Activated naive CD8-positive, alpha-beta T cell treated with anti-CD3 and anti-CD28 coated beads, Interleukin-2, amount 10 ng/mL, durations not matched to agents 7 days and 5 days (primary cell): ENCODE measurements at regions not wholly inside any gene's neighbourhood (a gene's known extent, or its start where the extent isn't known, plus 50 kb on each side); places are given as distances from the start of the nearest gene placed in this dataset.
"Not testable (repeated sequence)": the region's sequence is repeated elsewhere in the genome, so short reads cannot be mapped to it uniquely, and the experiment has no call there.

Experiments
- ATAC-seq: fragments of 150-1000 bp; cut with Tn5 transposase; one replicate; pipeline ENCODE4 v1.10.0; 2021; ENCODE audit warnings: low read depth, moderate library complexity
- POLR2A ChIA-PET: fragments of 350-600 bp; sonication (Branson Sonifier 250); formaldehyde crosslinking; loops from one replicate; lab custom pipeline; 2021; ENCODE audit warnings: antibody characterized with exemption; lab: Charles Lee
- DNase-seq: peaks from one replicate; pipeline ENCODE4 v3.0.0; 2021
- H3K27ac Mint-ChIP-seq: one replicate; pipeline ENCODE4 v1.8.0; 2022; ENCODE audit warnings: mild to moderate bottlenecking, mixed read lengths
- H3K27me3 Mint-ChIP-seq: one replicate; pipeline ENCODE4 v1.8.0; 2022; ENCODE audit warnings: mild to moderate bottlenecking, moderate library complexity, mixed read lengths
- H3K36me3 Mint-ChIP-seq: one replicate; pipeline ENCODE4 v1.8.0; 2021; ENCODE audit warnings: mild to moderate bottlenecking, mixed read lengths
- H3K4me1 Mint-ChIP-seq: one replicate; pipeline ENCODE4 v1.8.0; 2021; ENCODE audit warnings: mixed read lengths
- H3K4me3 Mint-ChIP-seq: one replicate; pipeline ENCODE4 v1.8.0; 2022; ENCODE audit warnings: mild to moderate bottlenecking, moderate library complexity, mixed read lengths
- H3K9me3 Mint-ChIP-seq: one replicate; pipeline ENCODE4 v1.8.0; 2021; ENCODE audit warnings: mixed read lengths

- no peaks in the 10 kb centered on the region for H3K4me1 Mint-ChIP-seq
- POLR2A ChIA-PET: no interaction called here
- ATAC-seq: no peak
- H3K27me3 Mint-ChIP-seq: peaks cover 3% of the 10 kb centered on the region
- DNase-seq: no peak
- no peak overlapping the region for H3K4me3 Mint-ChIP-seq
- no peak overlapping the region for H3K27ac Mint-ChIP-seq
- H3K36me3 Mint-ChIP-seq: no peaks in the 10 kb centered on the region
- no peaks in the 10 kb centered on the region for H3K9me3 Mint-ChIP-seq
These were observed 344.3 kb upstream of the CLINT1 start for GRCh38 chr5:158203261-158203660.

GRCh38 chr5:158202801-158203200 lies 343.9 kb upstream of the CLINT1 start:
- ATAC-seq: no peak
- no peaks in the 10 kb centered on the region for H3K36me3 Mint-ChIP-seq
- H3K27ac Mint-ChIP-seq: no peak overlapping the region
- POLR2A ChIA-PET: no interaction called here
- H3K4me3 Mint-ChIP-seq: no peak overlapping the region
- H3K9me3 Mint-ChIP-seq: no peaks in the 10 kb centered on the region
- no peak for DNase-seq
- H3K27me3 Mint-ChIP-seq: peaks cover 6% of the 10 kb centered on the region
- no peaks in the 10 kb centered on the region for H3K4me1 Mint-ChIP-seq

- Mint-ChIP-seq H3K9me3 (no peaks in the 10 kb centered on the region), H3K36me3 (no peaks in the 10 kb centered on the region), H3K27ac (no peak overlapping the region), H3K4me3 (no peak overlapping the region), H3K27me3 (peaks cover 10% of the 10 kb centered on the region), H3K4me1 (no peaks in the 10 kb centered on the region)
- POLR2A ChIA-PET: no interaction called here
- ATAC-seq: no peak
- DNase-seq: no peak
These were observed 341.7 kb upstream of the CLINT1 start for GRCh38 chr5:158200619-158201018.

- H3K27ac Mint-ChIP-seq: no peak overlapping the region
- no peaks in the 10 kb centered on the region for H3K4me1 Mint-ChIP-seq
These were observed 339.7 kb upstream of the CLINT1 start for GRCh38 chr5:158198636-158199035.

GRCh38 chr5:158195416-158196210 lies 336.7 kb upstream of the CLINT1 start:
- ATAC-seq (no peak), DNase-seq (no peak)
- POLR2A ChIA-PET: no interaction called here
- H3K9me3 Mint-ChIP-seq: peaks cover 2% of the 10 kb centered on the region
- no peak overlapping the region for H3K4me3 Mint-ChIP-seq
- H3K4me1 Mint-ChIP-seq: no peaks in the 10 kb centered on the region
- H3K27me3 Mint-ChIP-seq: peaks cover 8% of the 10 kb centered on the region
- H3K27ac Mint-ChIP-seq: no peak overlapping the region
- H3K36me3 Mint-ChIP-seq: no peaks in the 10 kb centered on the region

More at GRCh38 chr5:158198636-158199035, 339.7 kb upstream of the CLINT1 start:
- no peaks in the 10 kb centered on the region for H3K36me3 Mint-ChIP-seq
- POLR2A ChIA-PET: no interaction called here
- no peaks in the 10 kb centered on the region for H3K9me3 Mint-ChIP-seq
- DNase-seq (no peak), ATAC-seq (no peak)
- H3K4me3 Mint-ChIP-seq: no peak overlapping the region
- peaks cover 10% of the 10 kb centered on the region for H3K27me3 Mint-ChIP-seq

- DNase-seq (no peak), ATAC-seq (no peak)
- Mint-ChIP-seq H3K36me3 (no peaks in the 10 kb centered on the region), H3K27ac (no peak overlapping the region), H3K4me1 (no peaks in the 10 kb centered on the region), H3K27me3 (peaks cover 7% of the 10 kb centered on the region), H3K9me3 (peaks cover 2% of the 10 kb centered on the region), H3K4me3 (no peak overlapping the region)
- POLR2A ChIA-PET: no interaction called here
These were observed 335.6 kb upstream of the CLINT1 start for GRCh38 chr5:158194561-158194976.

- H3K9me3 Mint-ChIP-seq, POLR2A ChIA-PET, H3K36me3 Mint-ChIP-seq, H3K27me3 Mint-ChIP-seq, H3K4me3 Mint-ChIP-seq, H3K27ac Mint-ChIP-seq, H3K4me1 Mint-ChIP-seq, ATAC-seq, DNase-seq: not testable (repeated sequence)
These were observed 334.4 kb upstream of the CLINT1 start for GRCh38 chr5:158193395-158193794.

GRCh38 chr5:158180407-158180806 lies 321.5 kb upstream of the CLINT1 start:
- Mint-ChIP-seq H3K4me3 (no peak overlapping the region), H3K4me1 (no peaks in the 10 kb centered on the region), H3K36me3 (no peaks in the 10 kb centered on the region), H3K27ac (no peak overlapping the region), H3K27me3 (no peaks in the 10 kb centered on the region), H3K9me3 (no peaks in the 10 kb centered on the region)
- ATAC-seq: no peak
- POLR2A ChIA-PET: no interaction called here
- no peak for DNase-seq

- H3K27ac Mint-ChIP-seq: no peak overlapping the region
- ATAC-seq (no peak), DNase-seq (no peak)
- POLR2A ChIA-PET: no interaction called here
- H3K4me3 Mint-ChIP-seq: no peak overlapping the region
- peaks cover under 1% of the 10 kb centered on the region for H3K27me3 Mint-ChIP-seq
- H3K36me3 Mint-ChIP-seq: no peaks in the 10 kb centered on the region
- no peaks in the 10 kb centered on the region for H3K4me1 Mint-ChIP-seq
- H3K9me3 Mint-ChIP-seq: no peaks in the 10 kb centered on the region
These were observed 320.3 kb upstream of the CLINT1 start for GRCh38 chr5:158179271-158179670.

- no peak for ATAC-seq
- POLR2A ChIA-PET: no interaction called here
- Mint-ChIP-seq H3K27me3 (peaks cover 3% of the 10 kb centered on the region), H3K9me3 (no peaks in the 10 kb centered on the region), H3K4me3 (no peak overlapping the region), H3K4me1 (no peaks in the 10 kb centered on the region), H3K36me3 (no peaks in the 10 kb centered on the region), H3K27ac (no peak overlapping the region)
- DNase-seq: no peak
These were observed 319.6 kb upstream of the CLINT1 start for GRCh38 chr5:158178535-158178934.

- DNase-seq (no peak), ATAC-seq (no peak)
- Mint-ChIP-seq H3K9me3 (no peaks in the 10 kb centered on the region), H3K36me3 (no peaks in the 10 kb centered on the region), H3K4me1 (no peaks in the 10 kb centered on the region), H3K27ac (no peak overlapping the region), H3K4me3 (no peak overlapping the region), H3K27me3 (peaks cover 3% of the 10 kb centered on the region)
- POLR2A ChIA-PET: no interaction called here
These were observed 318.2 kb upstream of the CLINT1 start for GRCh38 chr5:158177146-158177545.

- Mint-ChIP-seq H3K27ac (no peak overlapping the region), H3K27me3 (peaks cover 3% of the 10 kb centered on the region), H3K4me3 (no peak overlapping the region), H3K36me3 (no peaks in the 10 kb centered on the region), H3K9me3 (no peaks in the 10 kb centered on the region), H3K4me1 (no peaks in the 10 kb centered on the region)
- DNase-seq (no peak), ATAC-seq (no peak)
- POLR2A ChIA-PET: no interaction called here
These were observed 317.1 kb upstream of the CLINT1 start for GRCh38 chr5:158175934-158176481.

GRCh38 chr5:158174918-158175851 lies 316.2 kb upstream of the CLINT1 start:
- DNase-seq (peak; percentile 54), ATAC-seq (peak; percentile 74)
- POLR2A ChIA-PET: no interaction called here
- Mint-ChIP-seq H3K27me3 (peaks cover 5% of the 10 kb centered on the region), H3K4me1 (no peaks in the 10 kb centered on the region), H3K4me3 (no peak overlapping the region), H3K36me3 (no peaks in the 10 kb centered on the region), H3K9me3 (no peaks in the 10 kb centered on the region), H3K27ac (no peak overlapping the region)
